ENCODE measurements at regions not wholly inside any gene's neighbourhood (a gene's known extent, or its start where the extent isn't known, plus 50 kb on each side); places are given as distances from the start of the nearest gene placed in this dataset.

GRCh38 chr2:59181347-59181746, 940.2 kb upstream of the FANCL start:
- intact Hi-C loops (cut with micrococcal nuclease; ENCODE audit: unreplicated experiment) (loop anchor here (10.0 kb wide), 1 partner anchor 1457 kb away; no protein-coding TSS in a partner anchor), in situ Hi-C loops (cut with MboI) (no loop called here)
- no peaks in the 10 kb centered on the region for H4K20me1 ChIP-seq (ENCODE audit: control insufficient read depth, insufficient read depth)
- ChIA-PET RAD21 (ENCODE audit: unreplicated experiment) (interaction anchor here (0.6 to 1.4 kb wide), 2 partner anchors 156 to 1369 kb away, joined by 3 to 8 read pairs; no protein-coding TSS in a partner anchor), SMC1A (ENCODE audit: uncharacterized antibody, unreplicated experiment) (interaction anchor here (1.9 kb wide), 1 partner anchor 157 kb away, joined by 8 read pairs; no protein-coding TSS in a partner anchor), CTCF (interaction anchor here (0.8 to 2.5 kb wide), 3 partner anchors 11 to 418 kb away, joined by 3 to 13 read pairs (median 6); no protein-coding TSS in a partner anchor), POLR2A (no interaction called here)
- no peak overlapping the region for H3K9ac ChIP-seq (ENCODE audit: control insufficient read depth, insufficient read depth, low read length)
- no peak overlapping the region for H3K4me2 ChIP-seq (ENCODE audit: control insufficient read depth, insufficient read depth)
- H3K36me3 ChIP-seq (ENCODE audit: control insufficient read depth in 2 of 2, insufficient read depth in 2 of 2, low read length in 1 of 2): no peaks in the 10 kb centered on the region
- no peak for DNase-seq (ENCODE audit: low read depth, low spot score)
- ATAC-seq: no peak
- TF ChIP-seq ATF7 (IDR thresholded peaks at IDR 0.05; ENCODE audit: low read depth) (0 out of 2 replicates have a peak, but pooled peaks have one; percentile 28), ESRRA (IDR thresholded peaks at IDR 0.05; ENCODE audit: low read length) (no peak), SIX5 (IDR thresholded peaks at IDR 0.05; ENCODE audit: low read depth, low read length, severe bottlenecking) (no peak)
- H3K9me3 ChIP-seq (replicated peaks; ENCODE audit: control insufficient read depth, insufficient read depth, low read length): no peaks in the 10 kb centered on the region
- no TSS peak for BruUV-seq (replicated peaks)
- no peak for FAIRE-seq
- no peak overlapping the region for H3K27ac ChIP-seq (ENCODE audit: control insufficient read depth, insufficient read depth)
- no peak overlapping the region for H3K4me3 ChIP-seq
- no peaks in the 10 kb centered on the region; a peak in 1 of 4 replicates for H3K27me3 ChIP-seq (replicated peaks in 1 of 2; ENCODE audit: control insufficient read depth in 2 of 2, insufficient read depth in 2 of 2, low read length in 1 of 2)
- WGBS (ENCODE audit: insufficient coverage, insufficient replicate concordance, low lambda C conversion rate, missing lambda C conversion rate): 21% methylated on average over 2 of the region's 2 CpGs
- H3K79me2 ChIP-seq (ENCODE audit: control insufficient read depth, insufficient read depth, low read length): no peaks in the 10 kb centered on the region
- no peak overlapping the region for H2AFZ ChIP-seq (ENCODE audit: control insufficient read depth, low read depth, low read length)
- H3K4me1 ChIP-seq (ENCODE audit: control insufficient read depth, insufficient read depth, low read length): no peaks in the 10 kb centered on the region

GRCh38 chr2:59180621-59181020, 939.5 kb upstream of the FANCL start:
- DNase-seq (ENCODE audit: low read depth, low spot score) (no peak), ATAC-seq (no peak), FAIRE-seq (no peak)
- Histone ChIP-seq H3K4me2 (ENCODE audit: control insufficient read depth, insufficient read depth) (no peak overlapping the region), H3K36me3 (ENCODE audit: control insufficient read depth in 2 of 2, insufficient read depth in 2 of 2, low read length in 1 of 2) (no peaks in the 10 kb centered on the region), H3K9me3 (replicated peaks; ENCODE audit: control insufficient read depth, insufficient read depth, low read length) (no peaks in the 10 kb centered on the region), H3K27me3 (replicated peaks in 1 of 2; ENCODE audit: control insufficient read depth in 2 of 2, insufficient read depth in 2 of 2, low read length in 1 of 2) (no peaks in the 10 kb centered on the region; a peak in 1 of 4 replicates), H3K9ac (ENCODE audit: control insufficient read depth, insufficient read depth, low read length) (no peak overlapping the region), H2AFZ (ENCODE audit: control insufficient read depth, low read depth, low read length) (no peak overlapping the region), H3K4me3 (no peak overlapping the region), H4K20me1 (ENCODE audit: control insufficient read depth, insufficient read depth) (no peaks in the 10 kb centered on the region), H3K4me1 (ENCODE audit: control insufficient read depth, insufficient read depth, low read length) (no peaks in the 10 kb centered on the region), H3K79me2 (ENCODE audit: control insufficient read depth, insufficient read depth, low read length) (no peaks in the 10 kb centered on the region), H3K27ac (ENCODE audit: control insufficient read depth, insufficient read depth) (no peak overlapping the region)
- CTCF ChIA-PET: no interaction called here
- 0% methylated on average over 2 of the region's 2 CpGs for WGBS (ENCODE audit: insufficient coverage, insufficient replicate concordance, low lambda C conversion rate, missing lambda C conversion rate)
- SMC1A ChIA-PET (ENCODE audit: uncharacterized antibody, unreplicated experiment): no interaction called here
- RAD21 ChIA-PET (ENCODE audit: unreplicated experiment): no interaction called here
- in situ Hi-C loops (cut with MboI): no loop called here
- BruUV-seq (replicated peaks): no TSS peak
- intact Hi-C loops (cut with micrococcal nuclease; ENCODE audit: unreplicated experiment): loop anchor here (10.0 kb wide), 1 partner anchor 1456 kb away; no protein-coding TSS in a partner anchor
- POLR2A ChIA-PET: no interaction called here
- TF ChIP-seq SPI1 (IDR thresholded peaks at IDR 0.05; ENCODE audit: borderline replicate concordance, insufficient read depth, low read depth, low read length) (no peak), SMC3 (IDR thresholded peaks at IDR 0.05; ENCODE audit: borderline replicate concordance, low read length) (no peak), E4F1 (IDR thresholded peaks at IDR 0.05; ENCODE audit: borderline replicate concordance, partially characterized antibody) (no peak), ZNF622 (IDR thresholded peaks at IDR 0.05) (no peak), TBL1XR1 (IDR thresholded peaks at IDR 0.05; ENCODE audit: low read depth, low read length) (no peak), NR2F1 (conservative IDR thresholded peaks at IDR 0.05) (no peak), CBX5 (IDR thresholded peaks at IDR 0.05; ENCODE audit: low read depth) (no peak), PAX8 (IDR thresholded peaks at IDR 0.05) (no peak), HSF1 (IDR thresholded peaks at IDR 0.05; ENCODE audit: low read depth, low read length) (no peak), BRCA1 (IDR thresholded peaks at IDR 0.05; ENCODE audit: low read depth, low read length) (no peak), MYB (IDR thresholded peaks at IDR 0.05; ENCODE audit: borderline replicate concordance, low read depth, low read length) (no peak), SRF (IDR thresholded peaks at IDR 0.05; ENCODE audit: low read depth in 2 of 2, low read length in 2 of 2) (no peak), RAD51 (IDR thresholded peaks at IDR 0.05) (no peak)

Data from GM12878 (cell line).